SU-DHL-6 (cell line): ENCODE measurements at regions not wholly inside any gene's neighbourhood (a gene's known extent, or its start where the extent isn't known, plus 50 kb on each side); places are given as distances from the start of the nearest gene placed in this dataset.

ENCODE experiments used
- H2AFZ ChIP-seq: fragments of 200-600 bp; sonication (generic); 2 replicates; pipeline ENCODE4 v1.6.1; 2014; ENCODE audit warnings: low read depth, mild to moderate bottlenecking, moderate library complexity, mixed read lengths, antibody characterized with exemption, low read length; ENCODE audit not compliant: severe bottlenecking
- H3F3A ChIP-seq: fragments of 200-600 bp; shearing (Covaris generic); 2 replicates; pipeline ENCODE4 v1.6.0; 2016; ENCODE audit warnings: antibody characterized with exemption, mild to moderate bottlenecking; ENCODE audit not compliant: insufficient read depth
- H3K27ac ChIP-seq: fragments of 200-600 bp; sonication (generic); 2 replicates; pipeline ENCODE4 v1.5.1; 2016; ENCODE audit warnings: low read depth, mild to moderate bottlenecking, low read length, moderate library complexity, mixed read lengths
- H3K27me3 ChIP-seq: fragments of 200-600 bp; sonication (generic), shearing (Covaris generic); 2 replicates; pipeline ENCODE4 v1.6.0; 2014; ENCODE audit warnings: mild to moderate bottlenecking, low read length
- H3K36me3 ChIP-seq: fragments of 200-600 bp; sonication (generic); 2 replicates; pipeline ENCODE4 v1.6.1; 2014; ENCODE audit warnings: mild to moderate bottlenecking, low read length, mixed read lengths
- H3K4me2 ChIP-seq: fragments of 300-600, 200-600 bp; shearing (Covaris generic), sonication (generic); 2 replicates; pipeline ENCODE4 v1.6.0; 2014; ENCODE audit warnings: low read length, low read depth, mild to moderate bottlenecking; ENCODE audit not compliant: poor library complexity, severe bottlenecking
- H3K4me3 ChIP-seq: fragments of 200-600 bp; sonication (generic); 2 replicates; pipeline ENCODE4 v1.5.1; 2014; ENCODE audit warnings: antibody characterized with exemption, low read length, mild to moderate bottlenecking, mixed read lengths; ENCODE audit not compliant: insufficient read depth, poor library complexity, severe bottlenecking
- H3K79me2 ChIP-seq: fragments of 200-600 bp; sonication (generic); 2 replicates; pipeline ENCODE4 v1.6.1; 2014; ENCODE audit warnings: mild to moderate bottlenecking, low read length, moderate library complexity; ENCODE audit not compliant: insufficient read depth
- H3K9ac ChIP-seq: fragments of 200-600 bp; sonication (generic); 2 replicates; pipeline ENCODE4 v1.7.0; 2014; ENCODE audit warnings: mild to moderate bottlenecking, low read length
- H3K9me2 ChIP-seq: fragments of 200-600 bp; sonication (generic); replicated peaks from 2 replicates; pipeline ENCODE4 v1.6.1; 2014; ENCODE audit warnings: low read length; ENCODE audit not compliant: insufficient read depth
- H3K9me3 ChIP-seq: fragments of 200-600 bp; sonication (generic); 2 replicates; pipeline ENCODE4 v1.6.1; 2014; ENCODE audit warnings: low read length, mixed read lengths; ENCODE audit not compliant: insufficient read depth
- H4K20me1 ChIP-seq: fragments of 200-600 bp; sonication (generic); 2 replicates; pipeline ENCODE4 v1.6.1; 2014; ENCODE audit warnings: low read depth, mild to moderate bottlenecking, antibody characterized with exemption, low read length, moderate library complexity, mixed read lengths
- CTCF ChIP-seq: fragments of 200-600 bp; sonication (generic); IDR thresholded peaks from one replicate; pipeline ENCODE4 v1.5.1; 2017; ENCODE audit warnings: antibody characterized with exemption, mild to moderate bottlenecking, low read length, moderate library complexity; ENCODE audit not compliant: insufficient read depth, poor library complexity, severe bottlenecking
- EZH2phosphoT487 ChIP-seq: fragments of 200-600 bp; sonication (generic), shearing (Covaris generic); conservative IDR thresholded peaks from 2 replicates; pipeline ENCODE4 v1.6.1; 2018; ENCODE audit warnings: mild to moderate bottlenecking, antibody characterized with exemption, low read length, moderate library complexity, mixed read lengths

- Histone ChIP-seq H3K27me3 (no peaks in the 10 kb centered on the region), H3F3A (no peaks in the 10 kb centered on the region), H3K36me3 (no peaks in the 10 kb centered on the region), H3K4me2 (no peak overlapping the region), H4K20me1 (no peaks in the 10 kb centered on the region), H3K9me2 (no peaks in the 10 kb centered on the region), H3K9ac (no peak overlapping the region), H3K4me3 (no peak overlapping the region), H3K9me3 (no peaks in the 10 kb centered on the region), H3K27ac (no peak overlapping the region), H3K79me2 (no peaks in the 10 kb centered on the region), H2AFZ (no peak overlapping the region)
- no peak for TF ChIP-seq CTCF
These were observed 120.4 kb upstream of the CPEB4 start for GRCh38 chr5:173767574-173768266.

GRCh38 chr5:173768267-173768806, 119.8 kb upstream of the CPEB4 start:
- Histone ChIP-seq H3K36me3 (no peaks in the 10 kb centered on the region), H3K4me3 (no peak overlapping the region), H2AFZ (no peak overlapping the region), H3K79me2 (no peaks in the 10 kb centered on the region), H3F3A (no peaks in the 10 kb centered on the region), H3K9me2 (no peaks in the 10 kb centered on the region), H3K27ac (no peak overlapping the region), H4K20me1 (no peaks in the 10 kb centered on the region), H3K9me3 (no peaks in the 10 kb centered on the region), H3K4me2 (no peak overlapping the region), H3K27me3 (no peaks in the 10 kb centered on the region), H3K9ac (no peak overlapping the region)
- TF ChIP-seq CTCF (no peak), EZH2phosphoT487 (no peak)

- Histone ChIP-seq H3K79me2 (no peaks in the 10 kb centered on the region), H3F3A (no peaks in the 10 kb centered on the region), H2AFZ (no peak overlapping the region), H3K4me2 (no peak overlapping the region), H3K27ac (no peak overlapping the region), H3K27me3 (no peaks in the 10 kb centered on the region), H3K9me3 (no peaks in the 10 kb centered on the region), H3K4me3 (no peak overlapping the region), H3K36me3 (no peaks in the 10 kb centered on the region), H4K20me1 (no peaks in the 10 kb centered on the region), H3K9me2 (no peaks in the 10 kb centered on the region), H3K9ac (no peak overlapping the region)
- TF ChIP-seq EZH2phosphoT487: no peak
- no peak for TF ChIP-seq CTCF
These were observed 119.3 kb upstream of the CPEB4 start for GRCh38 chr5:173768891-173769290.
